HCEC 1CT (cell line): ENCODE measurements at regions not wholly inside any gene's neighbourhood (a gene's known extent, or its start where the extent isn't known, plus 50 kb on each side); places are given as distances from the start of the nearest gene placed in this dataset.

Experiments
- DNase-seq: peaks from one replicate; pipeline ENCODE4 v3.0.0-alpha.2; 2017

DNA sequence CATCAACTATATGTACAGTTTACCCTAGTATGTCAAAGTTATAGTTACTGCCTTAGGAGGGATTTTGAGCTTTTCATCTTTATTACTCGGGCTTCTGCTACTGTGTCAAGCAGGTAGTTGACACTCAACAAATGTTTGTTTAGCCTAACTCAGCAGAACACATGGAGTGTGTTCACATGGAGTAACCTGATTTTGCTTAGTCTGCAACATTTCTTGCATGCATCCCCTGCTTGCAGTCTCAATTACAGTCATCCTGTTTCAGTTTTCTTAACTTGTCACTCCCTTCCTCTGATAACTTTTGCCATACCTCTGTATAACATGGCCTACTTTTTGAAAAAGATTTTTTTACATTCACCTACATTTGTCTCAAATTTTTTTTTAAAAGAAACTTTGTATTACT lies 135.5 kb downstream of the NMUR2 start:
- no peak for DNase-seq

DNA sequence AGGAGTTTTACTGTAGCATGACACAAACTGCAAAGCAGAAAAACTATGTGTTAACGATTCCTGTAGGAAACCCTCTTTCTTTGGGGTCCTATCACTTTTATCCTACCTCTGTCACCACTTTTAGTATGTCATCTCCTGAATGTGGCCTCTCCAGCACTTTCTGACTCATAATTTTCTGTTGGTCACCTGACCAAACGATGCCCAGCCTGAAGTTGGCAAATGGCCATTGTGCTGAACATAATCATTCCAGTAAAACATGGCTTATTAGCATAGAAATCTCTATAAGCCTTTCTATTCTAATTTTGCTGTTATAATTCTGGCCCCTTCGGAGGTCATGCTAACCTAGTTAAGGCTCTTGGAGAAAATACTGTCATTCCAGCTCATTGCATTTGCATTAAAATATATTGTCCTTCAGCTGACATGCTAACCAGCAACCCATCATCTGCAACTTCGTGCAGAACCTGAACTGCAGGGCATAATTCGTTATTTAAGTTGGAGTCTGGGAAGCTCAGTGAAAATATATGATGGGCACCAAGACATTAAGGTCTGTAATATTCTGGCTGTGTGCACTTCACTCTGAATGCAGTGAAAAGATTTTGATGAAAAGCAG lies 140.3 kb downstream of the NMUR2 start:
- no peak for DNase-seq

DNA sequence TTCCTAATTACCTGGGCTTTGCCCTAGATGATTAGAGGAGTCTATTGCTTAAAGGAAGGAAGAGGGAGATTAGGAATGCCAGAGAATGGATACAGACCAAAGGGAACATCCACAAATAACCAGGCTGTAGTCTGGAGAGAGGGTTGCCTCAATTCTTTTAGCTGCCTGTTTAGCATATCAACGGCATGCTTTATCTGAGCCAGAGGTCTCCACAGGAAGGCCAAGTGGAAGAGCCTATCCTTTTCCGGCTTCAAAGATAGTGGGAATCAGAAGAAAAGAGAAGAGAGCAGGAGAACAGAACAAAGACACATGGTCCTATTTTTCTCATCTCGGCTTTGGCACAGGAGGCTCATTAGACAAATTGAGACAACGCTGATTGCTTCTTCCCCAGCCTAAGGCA lies 142.4 kb downstream of the NMUR2 start:
- DNase-seq = no peak

- no peak for DNase-seq
Measured at GRCh38 chr5:152260940-152261339, 144.1 kb downstream of the NMUR2 start.

- DNase-seq = no peak
Measured at GRCh38 chr5:152259702-152260101, 145.4 kb downstream of the NMUR2 start.

- DNase-seq = no peak
Measured at GRCh38 chr5:152256580-152256979, 148.5 kb downstream of the NMUR2 start.

DNA sequence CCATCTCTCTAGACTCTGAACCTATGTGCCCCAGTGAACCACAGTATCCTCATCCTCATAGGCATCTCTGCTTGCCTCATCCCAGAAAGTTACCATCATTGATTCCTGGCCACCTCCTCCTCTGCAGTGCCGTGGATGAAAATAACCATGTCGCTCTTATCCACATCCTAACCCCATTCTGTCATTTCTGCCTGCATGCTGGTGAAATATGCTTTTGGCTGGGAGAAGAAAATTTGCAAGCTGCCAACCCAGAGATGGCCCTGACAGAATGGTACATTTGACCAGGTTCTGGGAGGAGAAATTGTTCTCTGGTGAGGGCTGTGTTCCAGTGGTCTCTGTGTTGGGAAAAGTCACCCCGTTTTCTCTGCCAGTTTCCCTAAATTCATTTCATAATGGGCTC lies 149.7 kb downstream of the NMUR2 start:
- no peak for DNase-seq

DNA sequence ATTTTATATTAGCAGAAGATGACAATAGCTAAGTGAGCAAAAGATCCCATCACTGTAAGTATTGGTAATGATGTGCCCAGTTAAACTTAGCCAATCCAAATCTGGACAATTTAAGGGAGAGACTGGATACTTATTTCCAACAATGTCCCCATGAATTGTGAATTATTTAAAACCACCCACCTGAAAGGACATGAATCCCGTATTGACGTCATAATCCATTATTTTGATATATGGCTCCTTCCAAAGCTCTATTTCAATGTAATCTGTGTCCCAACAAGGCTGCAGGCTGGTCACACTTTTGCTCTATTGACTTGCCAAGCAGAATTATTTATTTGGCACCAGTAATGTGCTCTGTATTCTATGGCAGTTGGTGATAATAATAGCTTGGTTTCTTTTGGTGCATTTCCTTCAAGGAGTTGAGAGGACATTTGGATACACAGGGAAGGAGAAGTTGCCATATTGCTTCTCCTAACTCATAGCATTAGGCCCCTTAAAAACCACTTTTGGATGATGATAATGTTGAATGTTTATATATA lies 157.2 kb downstream of the NMUR2 start:
- DNase-seq = no peak

GRCh38 chr5:152246401-152246800 lies 158.7 kb downstream of the NMUR2 start:
- no peak for DNase-seq

- DNase-seq = no peak
Measured at GRCh38 chr5:152237531-152237930, 167.5 kb downstream of the NMUR2 start.

DNA sequence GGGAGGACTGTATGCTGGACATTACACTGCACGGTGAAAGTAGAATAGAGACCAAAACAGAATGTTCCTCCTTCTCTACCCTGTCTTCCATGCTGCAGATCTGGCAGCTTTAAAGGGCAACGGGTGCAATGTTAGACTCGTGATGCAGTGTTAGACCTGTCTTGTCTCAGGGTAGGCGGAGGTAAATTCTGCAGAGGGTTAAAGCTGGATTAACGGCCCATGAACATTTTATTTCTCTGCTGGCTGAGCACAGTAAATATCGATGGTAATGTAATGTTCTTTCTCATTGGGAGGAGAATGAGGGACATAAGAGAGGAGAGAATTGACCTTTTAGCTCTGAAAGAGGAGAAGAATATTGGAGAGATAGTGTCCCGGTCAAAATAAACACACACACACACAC lies 178.9 kb downstream of the NMUR2 start:
- DNase-seq = no peak

DNA sequence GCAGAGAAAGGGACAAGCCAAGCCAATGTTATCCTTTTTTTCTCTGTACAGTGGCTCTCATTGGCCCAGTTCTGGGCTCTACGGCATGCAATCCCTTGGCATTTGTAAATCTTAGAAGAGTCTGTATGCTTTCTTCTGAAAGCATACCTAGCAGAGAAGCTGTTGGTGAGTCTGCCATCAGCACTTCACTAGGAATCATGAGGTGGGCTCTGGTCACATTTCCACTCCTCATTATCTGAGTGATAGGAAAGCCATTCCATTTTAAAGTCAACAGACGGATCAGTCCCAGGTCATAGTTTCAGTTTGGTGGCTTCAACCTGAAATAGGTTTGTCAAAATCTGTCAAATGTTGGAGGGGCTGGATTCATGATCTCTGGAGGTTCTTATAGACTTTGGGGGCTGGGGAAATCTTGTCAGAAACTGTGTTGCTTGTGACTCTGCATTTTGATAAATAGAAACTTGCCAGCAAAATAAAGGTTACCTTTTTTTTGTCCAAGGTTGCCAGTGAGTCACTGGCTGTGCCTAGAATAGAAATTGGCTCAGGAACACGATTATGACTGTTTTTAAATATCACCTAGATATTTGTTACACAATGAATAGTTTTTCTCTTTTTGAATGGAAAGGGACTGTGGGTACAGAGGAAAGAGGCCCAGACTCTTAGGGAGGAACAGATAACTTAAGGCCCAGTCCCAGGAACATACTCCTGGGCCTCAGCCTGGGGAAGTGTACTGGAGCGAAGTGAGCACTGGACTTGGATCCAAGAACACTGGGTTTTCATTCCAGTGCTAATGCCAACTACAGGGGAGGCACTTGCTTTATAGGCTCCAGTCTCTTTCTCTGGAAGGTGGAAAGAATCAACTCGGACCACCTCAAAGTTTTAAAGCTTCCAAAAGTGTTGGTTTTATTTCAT lies 183.1 kb downstream of the NMUR2 start:
- no peak for DNase-seq

DNA sequence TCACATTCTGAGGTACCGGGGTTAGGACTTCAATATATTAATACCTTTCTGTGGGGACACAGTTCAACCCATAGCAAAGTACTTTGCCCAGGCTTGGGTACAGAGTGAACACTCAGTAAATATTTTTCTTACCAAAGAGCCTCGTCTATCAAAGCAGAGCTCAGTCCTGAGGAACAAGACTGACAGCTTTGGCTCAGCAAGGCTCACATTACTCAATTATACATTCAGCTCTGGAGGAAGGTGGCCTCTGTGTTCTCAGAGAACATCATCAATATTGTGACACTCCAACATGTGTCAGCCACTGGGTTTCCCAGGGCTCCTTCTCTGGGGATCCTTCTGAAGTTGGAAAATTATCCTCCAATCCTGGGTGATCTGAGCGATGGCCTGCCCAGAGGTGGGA lies 186.4 kb downstream of the NMUR2 start:
- no peak for DNase-seq

- DNase-seq = no peak
Measured at GRCh38 chr5:152205804-152206203, 199.3 kb downstream of the NMUR2 start.

GRCh38 chr5:152202321-152202720 lies 202.8 kb downstream of the NMUR2 start:
- DNase-seq = no peak

- DNase-seq = no peak
Measured at GRCh38 chr5:152193391-152194107, 211.5 kb downstream of the NMUR2 start.

GRCh38 chr5:152188251-152188650 lies 216.8 kb downstream of the NMUR2 start:
- no peak for DNase-seq

DNA sequence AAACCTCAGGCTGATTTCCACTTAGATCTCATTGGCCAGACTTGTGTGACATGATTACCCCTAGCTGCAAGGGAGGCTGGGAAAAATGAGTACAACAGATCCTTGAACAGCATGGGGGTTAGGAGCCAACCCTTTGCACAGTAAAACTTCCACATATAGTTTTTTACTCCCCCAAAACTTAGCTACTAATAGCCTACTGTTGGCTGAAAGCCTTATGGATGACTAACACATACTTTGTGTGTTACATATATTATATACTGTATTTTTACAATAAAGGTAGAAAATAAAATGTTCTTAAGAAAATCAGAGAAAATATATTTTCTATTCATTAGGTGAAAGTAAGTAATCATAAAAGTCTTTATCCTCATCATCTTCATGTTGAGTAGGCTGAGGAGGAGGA lies 217.4 kb downstream of the NMUR2 start:
- DNase-seq = no peak

DNA sequence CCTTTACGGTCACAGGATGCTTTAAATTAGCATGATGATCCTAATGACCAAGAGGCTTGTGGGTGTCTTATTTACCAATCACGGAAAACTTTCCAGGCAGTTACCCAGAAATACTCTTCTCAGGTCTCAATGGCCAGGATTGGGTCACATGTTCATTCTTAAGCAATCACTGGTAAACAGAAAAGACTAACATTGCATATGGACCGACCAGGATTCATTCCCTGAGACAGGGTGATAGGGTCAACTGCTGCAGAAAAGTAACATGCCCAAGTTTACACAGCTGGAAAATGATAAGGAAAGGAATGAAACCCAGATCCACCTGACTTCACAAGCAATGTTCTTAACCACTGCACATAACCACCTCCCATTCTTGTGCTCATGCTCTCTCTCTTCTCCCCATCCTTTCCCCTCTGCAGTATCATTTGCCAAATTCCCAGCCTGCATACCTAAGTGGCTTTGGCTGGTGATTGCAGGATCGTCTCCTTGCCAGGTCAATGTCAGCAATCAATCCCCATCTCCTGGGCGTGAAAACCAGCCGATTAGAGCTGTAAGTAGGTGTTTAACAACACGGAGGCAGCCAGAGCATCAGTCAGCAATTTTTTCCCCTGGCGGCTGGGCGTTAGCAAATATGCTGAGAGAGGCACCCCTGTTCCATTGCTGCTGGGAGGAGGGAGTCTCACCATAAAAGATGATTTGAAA lies 219.4 kb downstream of the NMUR2 start:
- DNase-seq = no peak

GRCh38 chr5:152184266-152184665 lies 220.8 kb downstream of the NMUR2 start:
- DNase-seq = no peak

DNA sequence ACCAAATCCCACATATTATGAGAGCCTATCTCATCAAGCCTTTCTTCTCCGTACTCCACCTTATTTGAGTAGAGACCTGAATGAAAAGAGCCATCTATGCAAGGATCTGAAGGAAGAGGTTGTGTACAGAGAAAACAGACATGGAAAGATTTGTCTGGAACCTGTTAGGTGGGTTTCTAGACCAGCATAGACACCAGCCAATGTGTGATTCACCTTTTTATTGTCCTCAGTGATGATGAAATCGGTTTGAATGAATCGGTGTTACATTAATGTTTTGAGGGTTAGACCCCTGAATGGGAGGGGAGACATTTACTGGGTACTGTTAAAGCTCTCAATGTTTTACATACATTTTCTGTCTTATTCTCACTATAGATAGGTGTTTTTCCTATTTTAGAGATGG lies 223.6 kb downstream of the NMUR2 start:
- DNase-seq = no peak

GRCh38 chr5:152178350-152178699 lies 226.8 kb downstream of the NMUR2 start:
- no peak for DNase-seq
